OCI-LY1 (cell line): ENCODE measurements at regions not wholly inside any gene's neighbourhood (a gene's known extent, or its start where the extent isn't known, plus 50 kb on each side); places are given as distances from the start of the nearest gene placed in this dataset.

ENCODE experiments used
- H2AFZ ChIP-seq: fragments of 200-600 bp; sonication (generic), shearing (Covaris generic); 2 replicates; pipeline ENCODE4 v1.6.0; 2014; ENCODE audit warnings: antibody characterized with exemption, mild to moderate bottlenecking, low read length
- H3F3A ChIP-seq: fragments of 200-600 bp; sonication (generic), shearing (Covaris generic); 2 replicates; pipeline ENCODE4 v1.6.0; 2014; ENCODE audit warnings: mild to moderate bottlenecking, antibody characterized with exemption, low read length, moderate library complexity; ENCODE audit not compliant: insufficient read depth
- H3K27ac ChIP-seq: fragments of 200-600 bp; sonication (generic); 2 replicates; pipeline ENCODE4 v1.5.1; 2014; ENCODE audit warnings: low read length, mixed run types, mild to moderate bottlenecking, low read depth; ENCODE audit not compliant: poor library complexity, severe bottlenecking
- H3K27me3 ChIP-seq: fragments of 200-600 bp; sonication (generic); 2 replicates; pipeline ENCODE4 v1.6.0; 2014; ENCODE audit warnings: antibody characterized with exemption, mild to moderate bottlenecking, low read length, moderate library complexity; ENCODE audit not compliant: insufficient read depth
- H3K36me3 ChIP-seq: fragments of 200-600 bp; sonication (generic); 2 replicates; pipeline ENCODE4 v1.6.1; 2014; ENCODE audit warnings: mild to moderate bottlenecking, antibody characterized with exemption, low read length, moderate library complexity, mixed read lengths; ENCODE audit not compliant: insufficient read depth
- H3K4me1 ChIP-seq: fragments of 200-600 bp; sonication (generic); 2 replicates; pipeline ENCODE4 v1.5.1; 2014; ENCODE audit warnings: mild to moderate bottlenecking, low read length, moderate library complexity; ENCODE audit not compliant: insufficient read depth, severe bottlenecking
- H3K4me2 ChIP-seq: fragments of 200-600 bp; sonication (generic), shearing (Covaris generic); 2 replicates; pipeline ENCODE4 v1.6.1; 2014; ENCODE audit warnings: low read length
- H3K4me3 ChIP-seq: fragments of 200-600 bp; sonication (generic); 2 replicates; pipeline ENCODE4 v1.5.1; 2014; ENCODE audit warnings: low read length, low read depth, mild to moderate bottlenecking, mixed read lengths; ENCODE audit not compliant: poor library complexity, severe bottlenecking
- H3K79me2 ChIP-seq: fragments of 200-600 bp; shearing (Covaris generic); 2 replicates; pipeline ENCODE4 v1.6.1; 2016; ENCODE audit warnings: mixed run types, low read length, mixed read lengths; ENCODE audit not compliant: insufficient read depth
- H3K9ac ChIP-seq: fragments of 200-600 bp; sonication (generic), shearing (Covaris generic); 2 replicates; pipeline ENCODE4 v1.6.1; 2014; ENCODE audit warnings: mild to moderate bottlenecking, low read length, mixed read lengths
- H3K9me2 ChIP-seq: fragments of 200-600 bp; sonication (generic), shearing (Covaris generic); 2 replicates; pipeline ENCODE4 v1.6.1; 2014; ENCODE audit warnings: low read depth, mild to moderate bottlenecking, low read length, mixed read lengths
- H3K9me3 ChIP-seq: fragments of 200-600 bp; shearing (Covaris generic); 2 replicates; pipeline ENCODE4 v1.6.1; 2014; ENCODE audit warnings: low read length, mixed read lengths
- H4K20me1 ChIP-seq: fragments of 200-600 bp; sonication (generic), shearing (Covaris generic); 2 replicates; pipeline ENCODE4 v1.6.0; 2016; ENCODE audit warnings: mild to moderate bottlenecking, low read length; ENCODE audit not compliant: insufficient read depth
- CTCF ChIP-seq: fragments of 200-600 bp; sonication (generic), shearing (Covaris generic); IDR thresholded peaks from 2 replicates; pipeline ENCODE4 v1.5.1; 2017; ENCODE audit warnings: mild to moderate bottlenecking, antibody characterized with exemption, low read length, moderate library complexity, mixed read lengths
- EZH2 ChIP-seq: fragments of 200-600 bp; sonication (generic), shearing (Covaris generic); IDR thresholded peaks from 2 replicates; pipeline ENCODE4 v1.8.0; 2017; ENCODE audit warnings: borderline replicate concordance, mixed run types, mild to moderate bottlenecking, antibody characterized with exemption, low read length, moderate library complexity, mixed read lengths

GRCh38 chr12:40469736-40470135 is 222.5 kb upstream of the CNTN1 start:
- Histone ChIP-seq H3K9me3 (no peaks in the 10 kb centered on the region), H3K4me2 (no peak overlapping the region), H3K36me3 (no peaks in the 10 kb centered on the region), H2AFZ (no peak overlapping the region), H3K27me3 (no peaks in the 10 kb centered on the region), H3K9me2 (no peaks in the 10 kb centered on the region), H3F3A (no peaks in the 10 kb centered on the region), H3K79me2 (no peaks in the 10 kb centered on the region), H3K9ac (no peak overlapping the region), H3K4me3 (no peak overlapping the region), H4K20me1 (no peaks in the 10 kb centered on the region), H3K27ac (no peak overlapping the region), H3K4me1 (no peaks in the 10 kb centered on the region)
- no peak for TF ChIP-seq EZH2
- TF ChIP-seq CTCF: no peak

GRCh38 chr12:40473962-40474361 is 218.3 kb upstream of the CNTN1 start:
- Histone ChIP-seq H3K79me2 (no peaks in the 10 kb centered on the region), H3K4me1 (no peaks in the 10 kb centered on the region), H3K9ac (no peak overlapping the region), H3K4me3 (no peak overlapping the region), H2AFZ (no peak overlapping the region), H3K9me2 (no peaks in the 10 kb centered on the region), H3K27ac (no peak overlapping the region), H3K27me3 (no peaks in the 10 kb centered on the region), H3F3A (no peaks in the 10 kb centered on the region), H3K4me2 (no peak overlapping the region), H3K9me3 (no peaks in the 10 kb centered on the region), H4K20me1 (no peaks in the 10 kb centered on the region), H3K36me3 (no peaks in the 10 kb centered on the region)
- TF ChIP-seq CTCF (no peak), EZH2 (no peak)

GRCh38 chr12:40474630-40475029 is 217.6 kb upstream of the CNTN1 start:
- Histone ChIP-seq H3K27ac (no peak overlapping the region), H3K4me2 (no peak overlapping the region), H3K36me3 (no peaks in the 10 kb centered on the region), H2AFZ (no peak overlapping the region), H3K27me3 (no peaks in the 10 kb centered on the region), H3K4me3 (no peak overlapping the region), H3K79me2 (no peaks in the 10 kb centered on the region), H3K4me1 (no peaks in the 10 kb centered on the region), H3K9me3 (no peaks in the 10 kb centered on the region), H3K9me2 (no peaks in the 10 kb centered on the region), H4K20me1 (no peaks in the 10 kb centered on the region), H3F3A (no peaks in the 10 kb centered on the region), H3K9ac (no peak overlapping the region)
- TF ChIP-seq EZH2 (no peak), CTCF (no peak)
